GM19324 (cell line): ENCODE measurements at regions not wholly inside any gene's neighbourhood (a gene's known extent, or its start where the extent isn't known, plus 50 kb on each side); places are given as distances from the start of the nearest gene placed in this dataset.

Experiments used
- ATAC-seq: cut with Tn5 transposase; IDR thresholded peaks from one replicate; pipeline ENCODE4 v1.9.1; 2021; ENCODE audit warnings: mild to moderate bottlenecking, moderate library complexity; ENCODE audit not compliant: unreplicated experiment, low FRiP score

DNA sequence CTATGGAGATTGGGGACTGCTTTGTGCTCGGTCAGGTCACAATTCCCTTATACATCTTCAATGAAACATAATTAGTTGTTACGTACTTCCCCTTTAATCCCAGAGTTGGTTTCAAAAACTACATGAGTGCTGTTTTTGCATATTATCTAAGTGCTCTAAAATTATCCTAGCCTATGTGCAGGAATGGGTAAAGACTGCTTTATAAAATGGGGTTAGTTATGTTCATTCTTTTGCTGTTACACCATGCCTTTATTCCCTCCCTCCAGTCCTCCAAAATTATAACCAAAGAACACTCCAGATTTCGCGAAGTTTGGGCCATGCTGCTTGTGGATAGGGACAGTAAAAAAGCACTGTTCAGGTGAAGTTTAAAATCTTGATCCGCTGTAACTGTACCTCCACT is 173.9 kb upstream of the SNX7 start:
- no peak for ATAC-seq

GRCh38 chr1:98482611-98483010 is 178.9 kb upstream of the SNX7 start:
- ATAC-seq: no peak

GRCh38 chr1:98480271-98480670 is 181.2 kb upstream of the SNX7 start:
- no peak for ATAC-seq

DNA sequence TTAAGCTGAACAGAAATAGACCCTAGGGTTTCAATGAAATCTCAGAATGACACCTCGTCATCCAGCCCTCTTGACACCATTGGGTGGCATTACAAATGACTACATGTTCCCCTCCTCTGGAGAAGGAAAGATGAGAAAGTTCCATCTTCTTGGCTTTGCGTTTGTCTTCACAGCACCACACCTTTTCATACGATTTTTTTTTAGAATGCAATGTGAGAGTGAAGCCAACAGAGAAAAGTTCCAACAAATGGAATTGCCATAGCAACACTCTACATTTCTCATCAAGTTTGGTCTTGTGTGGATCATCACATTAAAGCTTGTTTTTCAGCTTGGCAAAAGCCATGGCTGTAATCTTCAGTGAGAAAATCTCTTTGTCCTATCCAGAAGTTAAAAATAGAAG is 183.4 kb upstream of the SNX7 start:
- ATAC-seq: no peak

GRCh38 chr1:98472878-98473277 is 188.6 kb upstream of the SNX7 start:
- no peak for ATAC-seq

DNA sequence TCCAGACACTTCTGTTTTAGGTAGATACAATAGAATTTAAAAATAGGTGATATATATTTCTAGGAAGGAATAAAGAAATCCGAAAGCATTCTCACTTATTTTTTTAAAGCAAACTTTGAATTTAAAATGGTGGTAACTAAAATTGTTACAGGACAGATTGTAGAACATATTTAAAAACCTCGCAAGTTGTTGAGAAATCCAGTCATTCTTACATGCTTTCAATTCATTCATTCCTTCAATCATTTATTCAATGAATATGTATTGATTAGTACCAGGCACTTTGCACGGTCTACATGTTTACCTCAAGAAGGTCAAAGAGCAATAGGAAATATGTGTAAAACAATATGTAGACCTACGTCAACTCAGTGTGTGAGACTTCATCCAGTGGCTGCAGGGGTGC is 189.9 kb upstream of the SNX7 start:
- no peak for ATAC-seq

- no peak for ATAC-seq
These were observed 193.3 kb upstream of the SNX7 start for GRCh38 chr1:98468111-98468717.

DNA sequence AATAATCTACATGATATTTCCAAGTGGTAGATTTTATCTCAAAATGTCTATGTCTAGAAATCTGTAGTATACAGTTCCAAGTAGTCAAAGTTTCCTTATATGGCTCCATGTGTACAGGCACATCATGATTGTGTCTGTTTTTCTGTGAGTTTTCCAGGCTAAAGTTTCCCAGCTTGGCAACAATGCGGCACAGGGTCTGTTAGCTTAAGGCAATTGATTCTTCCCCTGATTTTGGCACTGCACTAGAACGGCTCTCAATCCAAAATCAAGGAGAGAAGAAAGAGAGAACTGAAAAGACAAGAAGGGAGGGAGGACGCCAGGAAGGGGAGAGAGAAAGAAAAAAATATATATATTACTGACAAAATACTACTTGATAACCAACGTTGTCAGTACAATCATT is 193.9 kb upstream of the SNX7 start:
- ATAC-seq: no peak

DNA sequence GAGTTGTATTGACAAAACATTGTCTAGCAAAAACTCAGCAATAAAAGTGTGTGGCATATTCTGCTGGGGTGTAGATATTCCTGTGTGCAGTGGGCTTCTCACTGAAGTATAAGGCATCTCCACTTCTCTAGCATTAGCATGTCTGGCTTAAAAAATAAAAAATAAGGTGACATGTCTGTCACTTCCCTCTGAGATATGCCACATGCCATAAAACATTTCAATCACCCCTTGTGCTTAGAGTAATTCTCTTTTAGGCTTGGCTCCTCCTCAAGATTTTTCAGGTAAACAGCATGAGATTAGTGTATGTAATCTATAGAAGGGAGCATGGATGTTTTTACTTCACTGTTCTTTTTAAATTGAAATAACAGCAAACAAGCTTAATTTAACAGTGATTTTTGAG is 194.4 kb upstream of the SNX7 start:
- ATAC-seq: no peak

DNA sequence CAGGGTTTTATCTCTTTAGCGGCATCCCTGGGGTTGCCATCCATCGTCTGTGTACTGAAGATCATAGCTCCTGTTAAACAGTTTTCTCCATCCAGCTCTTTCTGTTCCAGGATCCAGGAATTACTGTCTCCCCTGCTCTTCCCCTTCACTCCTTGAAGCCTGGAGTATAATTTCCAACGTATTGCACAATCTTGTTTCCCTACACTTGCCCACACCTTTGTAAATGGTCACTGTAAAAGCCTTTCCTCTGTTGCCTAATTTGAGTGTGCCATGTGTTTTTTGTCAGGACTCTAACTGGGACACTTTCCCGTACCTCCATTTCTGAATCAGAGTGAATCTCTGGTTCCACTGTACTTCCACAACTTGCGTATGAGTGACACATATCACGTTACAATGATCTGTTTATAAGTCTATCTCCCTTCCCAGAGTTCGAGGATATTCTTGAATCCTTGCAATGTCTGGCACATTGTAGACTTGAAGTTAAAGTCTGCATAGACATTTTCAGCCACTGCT is 199.6 kb upstream of the SNX7 start:
- no peak for ATAC-seq

DNA sequence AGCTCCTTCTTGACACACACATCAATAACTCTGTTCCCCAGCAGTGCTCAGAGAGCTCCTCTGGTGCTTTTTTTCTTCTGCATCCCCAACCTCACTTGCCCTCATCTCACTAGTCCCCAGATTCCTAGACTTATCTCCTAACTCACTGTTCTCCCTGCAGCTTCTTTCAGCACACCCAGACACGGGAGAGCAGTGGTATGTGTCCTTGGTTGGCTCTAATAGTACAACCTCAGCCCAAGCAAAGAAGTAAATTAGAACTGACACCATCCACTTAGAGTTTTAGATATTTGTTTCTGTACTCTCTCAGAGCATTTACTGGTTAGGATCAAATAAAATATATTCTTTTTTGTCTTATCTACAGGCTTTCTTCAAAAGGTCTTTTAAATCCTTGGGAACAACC is 201.4 kb upstream of the SNX7 start:
- ATAC-seq: no peak

GRCh38 chr1:98459486-98459870 is 202.0 kb upstream of the SNX7 start:
- no peak for ATAC-seq

DNA sequence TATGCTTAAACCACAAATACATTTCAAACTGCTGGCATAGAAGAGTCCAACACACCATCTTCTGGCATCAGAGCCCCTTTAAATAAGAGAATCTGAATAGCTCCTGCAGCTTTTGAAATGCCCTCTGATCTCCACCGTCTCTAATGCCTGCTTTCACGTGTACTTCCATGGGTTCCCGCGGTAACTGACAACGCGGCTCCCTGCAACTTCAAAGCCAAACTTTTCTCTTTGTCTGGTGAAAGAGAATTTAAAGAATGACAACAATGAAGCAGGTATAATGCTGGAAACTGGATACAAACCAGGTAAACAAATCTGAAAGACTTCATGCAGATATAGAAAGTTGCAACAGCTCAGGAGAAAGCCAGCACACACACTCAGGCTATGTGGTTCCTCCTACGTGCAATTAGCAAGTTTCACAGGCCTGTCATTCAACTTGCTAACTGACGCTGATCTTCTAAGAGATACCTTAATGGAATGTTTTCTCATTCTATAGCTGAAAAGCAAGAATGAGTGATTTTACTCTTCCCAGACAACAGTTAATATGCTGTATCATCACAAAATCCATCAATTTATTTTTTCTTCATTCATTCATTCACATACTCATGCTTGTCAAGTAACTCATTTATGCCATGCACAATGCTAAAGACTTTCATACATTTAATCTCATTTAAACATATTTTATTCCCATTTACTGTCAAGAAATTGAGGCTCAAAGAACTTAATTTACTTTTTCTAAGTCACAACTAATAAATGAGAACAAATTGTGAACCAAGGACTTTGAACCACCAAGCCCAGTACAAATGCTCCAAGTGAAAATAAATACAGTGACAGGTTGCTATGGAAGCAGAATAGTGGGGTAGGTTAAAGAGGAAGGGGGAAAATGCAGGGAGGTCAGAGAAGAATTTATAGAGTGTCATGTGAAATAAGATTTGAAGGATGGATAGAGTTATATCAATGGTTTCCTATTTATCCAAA is 202.7 kb upstream of the SNX7 start:
- ATAC-seq: no peak

DNA sequence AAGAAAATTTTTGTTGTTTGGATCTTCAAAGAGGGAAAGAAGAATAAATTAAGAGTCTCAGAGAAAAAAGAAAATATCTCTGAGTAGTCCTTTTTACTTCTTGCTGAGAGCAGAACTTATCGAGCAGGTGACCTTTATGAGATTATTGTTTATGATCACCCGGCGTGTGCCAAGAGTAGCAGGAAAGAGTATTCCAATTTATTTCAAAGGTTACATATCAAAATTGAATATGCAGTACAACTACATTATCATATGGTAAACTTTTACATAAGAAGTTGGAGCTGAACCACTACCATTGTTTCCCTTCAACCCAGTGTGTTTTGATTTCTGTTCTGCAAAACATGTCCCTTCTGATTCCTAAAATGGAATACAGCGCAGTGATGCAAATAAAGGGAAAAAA is 204.3 kb upstream of the SNX7 start:
- no peak for ATAC-seq

- no peak for ATAC-seq
These were observed 206.9 kb upstream of the SNX7 start for GRCh38 chr1:98454666-98455065.

- ATAC-seq: no peak
These were observed 208.5 kb upstream of the SNX7 start for GRCh38 chr1:98453066-98453465.

DNA sequence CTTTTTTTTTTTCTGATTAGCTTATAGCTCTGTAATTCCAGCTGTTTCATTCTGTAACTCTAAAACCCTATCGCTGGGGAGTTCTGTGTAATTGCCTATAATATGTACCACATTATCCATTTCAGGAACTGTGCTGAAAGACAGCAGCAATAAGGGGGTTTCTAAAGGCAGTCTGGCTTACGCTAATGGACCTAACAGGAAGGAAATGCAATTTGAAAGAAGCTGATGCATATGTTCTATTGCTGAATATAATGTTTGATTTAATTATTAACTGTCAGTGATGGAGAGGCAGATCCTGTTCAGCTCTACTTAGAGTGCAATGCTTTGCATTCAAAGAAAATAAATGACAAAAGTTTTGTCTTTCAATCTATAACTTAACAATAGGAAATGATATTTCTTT is 209.4 kb upstream of the SNX7 start:
- no peak for ATAC-seq

DNA sequence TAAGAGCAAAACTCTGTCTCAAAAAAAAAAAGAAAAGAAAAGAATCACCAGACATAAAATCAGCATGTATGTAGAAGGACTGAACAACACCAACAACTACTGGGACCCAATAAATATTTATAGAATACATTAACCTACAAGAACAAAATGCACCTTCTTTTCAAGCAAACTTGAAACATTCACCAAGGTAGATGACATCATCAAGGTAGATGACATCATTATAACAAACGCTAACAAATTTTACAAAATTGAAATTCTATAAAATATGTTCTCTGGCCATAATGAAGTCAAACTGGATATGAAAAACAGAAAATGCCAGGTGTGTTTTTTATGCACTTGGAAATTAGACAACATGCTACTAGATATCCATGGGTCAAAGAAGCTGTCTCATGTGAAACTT is 220.2 kb upstream of the SNX7 start:
- no peak for ATAC-seq

DNA sequence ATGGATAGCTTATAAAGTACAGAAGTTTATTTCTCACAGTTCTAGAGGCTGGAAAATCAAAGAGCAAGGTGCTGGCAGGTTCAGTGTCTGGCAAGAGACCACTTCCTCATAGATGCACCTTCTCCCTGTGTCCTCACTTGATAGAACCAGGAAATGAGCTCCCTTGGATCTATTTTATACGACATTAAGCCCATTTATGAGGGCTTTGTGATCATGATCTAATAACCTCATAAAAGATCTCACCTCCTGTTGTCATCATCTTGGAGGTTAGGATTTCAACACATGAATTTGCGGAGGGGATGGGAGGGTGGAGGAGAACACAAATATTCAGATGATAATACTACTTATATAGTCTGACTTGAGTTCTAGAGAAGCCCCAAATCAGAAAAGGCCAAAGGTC is 222.1 kb upstream of the SNX7 start:
- ATAC-seq: no peak

GRCh38 chr1:98437540-98437939 is 224.0 kb upstream of the SNX7 start:
- ATAC-seq: no peak

GRCh38 chr1:98437011-98437410 is 224.5 kb upstream of the SNX7 start:
- no peak for ATAC-seq

DNA sequence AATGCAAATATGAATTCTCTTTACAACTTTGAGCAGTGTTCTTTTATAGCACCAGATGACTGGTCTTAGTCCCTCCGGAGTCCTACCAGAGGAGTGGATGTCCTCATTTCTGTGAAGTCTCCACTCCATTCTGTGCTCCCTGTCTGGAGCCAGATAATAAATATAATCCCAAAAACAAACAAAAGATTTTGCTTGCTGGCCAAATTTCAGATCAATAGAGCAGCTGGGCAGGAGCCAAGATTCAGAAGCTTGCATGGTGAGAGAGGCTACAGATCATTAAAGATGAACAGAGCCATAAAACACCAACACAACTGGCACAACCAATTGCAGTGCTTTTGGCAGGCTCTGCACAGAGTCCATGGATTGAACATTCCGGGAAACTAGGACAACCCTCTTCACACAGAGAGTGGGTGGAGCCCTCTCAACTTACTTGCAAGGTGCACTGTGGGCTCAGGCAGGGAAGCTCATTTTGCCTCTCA is 231.5 kb upstream of the SNX7 start:
- ATAC-seq: no peak
